Skeletal muscle tissue (tissue), 3 donors: ENCODE measurements at regions not wholly inside any gene's neighbourhood (a gene's known extent, or its start where the extent isn't known, plus 50 kb on each side); places are given as distances from the start of the nearest gene placed in this dataset.

ENCODE experiments used
- H3K27ac ChIP-seq: one replicate; pipeline ENCODE4 v1.7.0; 2013; ENCODE audit warnings: mild to moderate bottlenecking, low read depth, low read length, inconsistent platforms
- H3K27me3 ChIP-seq, 3 donors: one replicate each; pipeline ENCODE4 v1.7.0; 2013; ENCODE audit warnings: low read length in 3 of 3; ENCODE audit not compliant: control insufficient read depth in 3 of 3, insufficient read depth in 3 of 3
- H3K36me3 ChIP-seq, 3 donors: one replicate each; pipeline ENCODE4 v1.7.0; 2013; ENCODE audit warnings: low read length in 3 of 3; ENCODE audit not compliant: control insufficient read depth in 3 of 3, insufficient read depth in 3 of 3
- H3K4me1 ChIP-seq, 3 donors: one replicate each; pipeline ENCODE4 v1.7.0; 2013; ENCODE audit warnings: low read length in 3 of 3, mild to moderate bottlenecking in 3 of 3; ENCODE audit not compliant: control insufficient read depth in 3 of 3, insufficient read depth in 3 of 3
- H3K4me3 ChIP-seq, 3 donors: one replicate each; pipeline ENCODE4 v1.7.0; 2013; ENCODE audit warnings: low read length in 3 of 3
- H3K9ac ChIP-seq, 3 donors: one replicate each; pipeline ENCODE4 v1.7.0; 2013; ENCODE audit warnings: low read length in 3 of 3, mild to moderate bottlenecking in 3 of 3, moderate library complexity in 2 of 3, low read depth in 1 of 3
- H3K9me3 ChIP-seq, 3 donors: one replicate each; pipeline ENCODE4 v1.7.0; 2013; ENCODE audit warnings: low read length in 3 of 3; ENCODE audit not compliant: control insufficient read depth in 3 of 3
- donor health status: Osteomylitis.

- no peaks in the 10 kb centered on the region for H3K4me1 ChIP-seq
- no peak overlapping the region for H3K4me3 ChIP-seq
- no peaks in the 10 kb centered on the region for H3K9me3 ChIP-seq
- no peak overlapping the region for H3K9ac ChIP-seq
- H3K27me3 ChIP-seq = no peaks in the 10 kb centered on the region
- no peaks in the 10 kb centered on the region for H3K36me3 ChIP-seq
- H3K27ac ChIP-seq = no peak overlapping the region
Measured at GRCh38 chr5:118611332-118611945, 376.9 kb downstream of the DTWD2 start.

- Histone ChIP-seq H3K9ac (no peak overlapping the region), H3K9me3 (no peaks in the 10 kb centered on the region), H3K27ac (no peak overlapping the region), H3K27me3 (no peaks in the 10 kb centered on the region), H3K4me1 (no peaks in the 10 kb centered on the region), H3K4me3 (no peak overlapping the region), H3K36me3 (no peaks in the 10 kb centered on the region)
Measured at GRCh38 chr5:118606940-118607339, 381.4 kb downstream of the DTWD2 start.

DNA sequence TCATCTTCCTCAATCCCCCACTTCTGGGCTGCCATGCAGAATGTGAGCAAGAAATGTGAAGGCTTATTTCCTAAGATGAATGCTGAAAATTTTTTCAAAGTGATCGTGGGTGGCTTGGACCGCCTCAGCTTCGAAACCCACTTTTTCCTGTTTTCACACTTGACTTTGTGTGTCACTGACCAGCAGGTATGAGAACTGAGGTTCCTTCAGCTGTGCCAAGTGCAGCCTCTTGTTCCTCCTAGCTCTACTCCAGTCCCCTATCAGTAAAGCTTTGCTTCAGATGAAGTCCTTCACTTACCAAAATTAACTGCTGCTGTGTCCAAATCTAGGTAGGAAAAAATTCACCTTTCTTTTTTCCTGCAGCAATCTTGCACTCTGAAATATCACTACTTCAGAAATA is 382.6 kb downstream of the DTWD2 start:
- H3K4me1 ChIP-seq = no peaks in the 10 kb centered on the region
- H3K27me3 ChIP-seq = no peaks in the 10 kb centered on the region

DNA sequence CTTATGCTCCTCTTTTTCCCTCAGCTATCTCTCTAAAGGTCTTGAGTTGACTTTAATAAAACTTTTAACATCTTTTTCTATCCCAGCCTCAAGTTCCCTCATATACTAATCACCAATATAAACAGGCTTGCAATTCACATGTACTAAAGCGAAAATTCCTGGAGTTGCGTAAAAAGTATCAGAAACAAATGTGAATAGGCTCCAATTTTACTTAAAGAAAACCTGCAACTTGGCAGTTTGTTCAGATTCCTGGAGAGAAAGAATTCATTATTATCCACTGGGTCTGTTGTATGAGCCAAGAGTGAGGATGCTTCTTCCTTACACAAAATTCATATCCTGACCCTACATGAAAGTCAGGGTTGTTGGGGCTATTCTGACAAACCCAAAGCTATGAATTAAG is 384.2 kb downstream of the DTWD2 start:
- Histone ChIP-seq H3K27ac (no peak overlapping the region), H3K4me3 (no peak overlapping the region), H3K4me1 (no peaks in the 10 kb centered on the region), H3K9ac (no peak overlapping the region), H3K27me3 (no peaks in the 10 kb centered on the region), H3K36me3 (no peaks in the 10 kb centered on the region), H3K9me3 (no peaks in the 10 kb centered on the region)

More for the DNA sequence above, 382.6 kb downstream of the DTWD2 start:
- no peaks in the 10 kb centered on the region for H3K36me3 ChIP-seq
- H3K9me3 ChIP-seq = no peaks in the 10 kb centered on the region
- H3K4me3 ChIP-seq = no peak overlapping the region
- no peak overlapping the region for H3K27ac ChIP-seq
- no peak overlapping the region for H3K9ac ChIP-seq

DNA sequence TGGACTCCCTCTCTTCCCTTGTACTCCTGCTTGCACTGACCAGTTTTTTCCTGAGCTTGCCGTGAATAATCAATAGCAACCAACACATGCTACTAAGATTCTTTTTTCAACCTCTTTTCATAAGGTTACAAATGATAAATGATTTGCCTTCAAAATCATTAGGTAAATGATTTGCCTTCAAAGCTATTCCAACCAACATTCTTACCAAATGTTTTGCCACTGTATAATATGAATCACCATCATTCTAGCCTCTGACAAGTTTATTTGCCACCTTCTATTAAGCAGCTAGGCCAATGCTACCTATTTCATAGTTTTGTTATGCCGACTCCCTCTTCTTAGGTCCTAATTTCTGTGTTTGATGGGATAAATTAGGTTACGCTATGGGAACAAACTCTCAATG is 385.1 kb downstream of the DTWD2 start:
- H3K36me3 ChIP-seq = no peaks in the 10 kb centered on the region
- no peaks in the 10 kb centered on the region for H3K9me3 ChIP-seq
- H3K27me3 ChIP-seq = no peaks in the 10 kb centered on the region
- H3K27ac ChIP-seq = no peak overlapping the region
- no peak overlapping the region for H3K4me3 ChIP-seq
- H3K4me1 ChIP-seq = no peaks in the 10 kb centered on the region
- no peak overlapping the region for H3K9ac ChIP-seq

- Histone ChIP-seq H3K9ac (no peak overlapping the region), H3K4me3 (no peak overlapping the region), H3K9me3 (no peaks in the 10 kb centered on the region), H3K36me3 (no peaks in the 10 kb centered on the region), H3K27me3 (no peaks in the 10 kb centered on the region), H3K27ac (no peak overlapping the region), H3K4me1 (no peaks in the 10 kb centered on the region)
Measured at GRCh38 chr5:118598311-118598710, 390.0 kb downstream of the DTWD2 start.

GRCh38 chr5:118597543-118597942 is 390.8 kb downstream of the DTWD2 start:
- H3K36me3 ChIP-seq = no peaks in the 10 kb centered on the region
- H3K27me3 ChIP-seq = no peaks in the 10 kb centered on the region
- no peak overlapping the region for H3K4me3 ChIP-seq
- H3K9ac ChIP-seq = no peak overlapping the region
- no peaks in the 10 kb centered on the region for H3K4me1 ChIP-seq
- no peaks in the 10 kb centered on the region for H3K9me3 ChIP-seq
- H3K27ac ChIP-seq = no peak overlapping the region

- H3K9me3 ChIP-seq = no peaks in the 10 kb centered on the region
- H3K27ac ChIP-seq = no peak overlapping the region
- no peak overlapping the region for H3K4me3 ChIP-seq
- no peaks in the 10 kb centered on the region for H3K36me3 ChIP-seq
- no peak overlapping the region for H3K9ac ChIP-seq
- H3K4me1 ChIP-seq = no peaks in the 10 kb centered on the region
- no peaks in the 10 kb centered on the region for H3K27me3 ChIP-seq
Measured at GRCh38 chr5:118596255-118596654, 392.1 kb downstream of the DTWD2 start.

GRCh38 chr5:118593003-118593328 is 395.4 kb downstream of the DTWD2 start:
- Histone ChIP-seq H3K9ac (no peak overlapping the region), H3K4me1 (no peaks in the 10 kb centered on the region), H3K27me3 (no peaks in the 10 kb centered on the region), H3K4me3 (no peak overlapping the region), H3K27ac (no peak overlapping the region), H3K9me3 (no peaks in the 10 kb centered on the region), H3K36me3 (no peaks in the 10 kb centered on the region)

- Histone ChIP-seq H3K27ac (no peak overlapping the region), H3K4me3 (no peak overlapping the region), H3K4me1 (no peaks in the 10 kb centered on the region), H3K9me3 (no peaks in the 10 kb centered on the region), H3K36me3 (no peaks in the 10 kb centered on the region), H3K9ac (no peak overlapping the region), H3K27me3 (no peaks in the 10 kb centered on the region)
Measured at GRCh38 chr5:118592229-118593002, 395.9 kb downstream of the DTWD2 start.
